NCI-H146 treated with DMSO at 0.1 percent for 48 hours (cell line): ENCODE measurements at regions not wholly inside any gene's neighbourhood (a gene's known extent, or its start where the extent isn't known, plus 50 kb on each side); places are given as distances from the start of the nearest gene placed in this dataset.
"Not testable (repeated sequence)": the region's sequence is repeated elsewhere in the genome, so short reads cannot be mapped to it uniquely, and the experiment has no call there.

Source experiments
- DNase-seq: peaks from one replicate; lab custom pipeline; 2025; ENCODE audit not compliant: unreplicated experiment; lab: John Stamatoyannopoulos, UW

DNA sequence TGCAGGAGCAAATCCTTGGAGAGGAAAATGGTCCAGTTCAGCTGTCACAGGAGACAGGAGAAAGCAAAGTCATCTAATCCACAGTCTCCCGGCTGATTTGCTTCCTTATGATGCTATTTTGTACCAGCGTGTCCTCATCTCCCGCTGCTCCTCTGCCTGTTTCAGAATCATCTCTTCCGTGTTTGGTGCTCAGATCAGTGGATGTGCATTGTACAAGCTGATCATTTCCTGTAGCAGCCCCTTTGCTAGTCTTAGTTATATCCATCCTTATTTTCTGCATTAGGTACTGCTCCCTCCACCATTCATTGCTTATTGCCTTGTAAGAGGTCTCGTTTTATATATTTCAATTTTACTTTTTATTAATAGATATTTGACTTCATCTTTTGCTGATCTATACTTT, 219.9 kb upstream of the PRSS58 start:
- DNase-seq = not testable (repeated sequence)

DNA sequence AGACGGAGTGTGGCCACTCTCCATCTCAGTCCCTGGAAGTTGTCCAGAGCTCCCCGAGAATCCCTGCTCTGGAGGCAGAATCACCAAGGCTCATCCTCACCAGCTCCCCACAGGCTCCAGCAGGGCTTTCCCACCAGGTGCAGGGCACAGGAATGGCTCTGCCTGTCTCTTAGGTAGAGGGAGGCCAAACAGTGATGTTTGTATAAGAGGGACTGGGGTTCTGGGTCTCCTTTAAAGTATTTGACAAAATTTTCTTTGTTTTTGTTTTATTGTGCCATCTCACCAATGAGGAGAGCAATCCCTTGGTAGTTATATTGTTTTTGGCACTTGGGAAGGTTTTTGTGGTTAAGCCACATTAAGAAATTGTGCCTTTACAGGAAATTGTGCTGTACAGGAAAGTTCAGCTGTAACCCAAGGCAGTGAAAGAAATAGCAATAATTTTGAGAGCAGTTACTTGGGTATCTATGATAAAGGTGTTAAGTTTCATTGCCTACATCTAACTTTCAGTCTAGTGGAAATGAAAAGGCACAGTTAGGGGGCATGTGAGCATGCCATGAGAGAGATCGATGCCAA, 219.3 kb upstream of the PRSS58 start:
- DNase-seq = no peak

DNA sequence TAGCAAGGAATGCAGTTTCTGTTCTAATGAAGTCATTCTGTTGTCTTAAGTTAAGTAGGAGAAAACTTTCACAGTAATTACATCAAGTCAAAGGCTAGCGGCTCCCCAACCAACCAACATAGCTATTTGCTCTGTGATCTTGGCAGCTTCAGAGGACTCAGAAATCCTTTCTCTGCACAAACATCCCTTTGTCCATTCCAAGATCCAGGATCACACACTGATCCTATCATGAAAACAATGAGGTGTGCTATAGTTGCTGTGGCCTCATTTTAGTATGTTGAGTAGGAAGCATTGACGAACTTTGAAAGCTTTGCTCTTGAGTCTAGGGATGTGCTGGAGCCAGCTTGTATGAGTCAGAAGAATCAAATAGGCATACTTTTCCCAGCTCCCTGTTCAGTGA, 218.2 kb upstream of the PRSS58 start:
- no peak for DNase-seq

DNA sequence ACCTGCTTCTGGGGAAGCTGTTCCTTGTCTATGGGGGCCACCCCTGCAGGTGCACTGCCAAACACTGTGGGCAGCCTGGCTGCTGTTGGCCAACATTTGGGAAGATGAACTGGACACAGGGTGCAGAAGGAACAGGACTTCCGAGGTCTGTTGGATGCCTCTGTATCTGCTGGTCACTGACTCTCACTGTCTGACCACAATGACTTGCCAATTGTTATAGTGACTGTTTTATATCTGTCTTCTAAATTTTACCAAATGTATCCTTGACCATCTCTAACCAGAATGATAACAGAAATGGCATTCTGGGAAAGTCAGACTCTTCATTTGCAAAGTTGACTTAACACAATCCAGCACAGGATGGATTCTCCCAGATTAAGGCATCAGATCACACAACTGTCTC, 214.0 kb upstream of the PRSS58 start:
- no peak for DNase-seq

DNA sequence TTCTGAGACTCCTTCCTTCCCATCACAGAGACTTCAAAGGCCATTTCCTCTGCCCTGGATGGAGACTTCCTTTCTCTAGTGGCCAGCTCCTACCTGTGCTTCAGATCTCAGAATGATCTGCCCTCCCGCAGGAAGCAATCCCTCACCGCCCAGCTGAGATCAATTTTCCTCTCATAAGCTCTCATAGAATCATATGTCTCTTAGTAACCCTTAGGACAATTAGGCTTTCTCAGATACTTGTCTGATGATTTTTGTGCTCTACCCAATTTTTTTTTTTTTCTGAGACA, 212.6 kb upstream of the PRSS58 start:
- DNase-seq = no peak

DNA sequence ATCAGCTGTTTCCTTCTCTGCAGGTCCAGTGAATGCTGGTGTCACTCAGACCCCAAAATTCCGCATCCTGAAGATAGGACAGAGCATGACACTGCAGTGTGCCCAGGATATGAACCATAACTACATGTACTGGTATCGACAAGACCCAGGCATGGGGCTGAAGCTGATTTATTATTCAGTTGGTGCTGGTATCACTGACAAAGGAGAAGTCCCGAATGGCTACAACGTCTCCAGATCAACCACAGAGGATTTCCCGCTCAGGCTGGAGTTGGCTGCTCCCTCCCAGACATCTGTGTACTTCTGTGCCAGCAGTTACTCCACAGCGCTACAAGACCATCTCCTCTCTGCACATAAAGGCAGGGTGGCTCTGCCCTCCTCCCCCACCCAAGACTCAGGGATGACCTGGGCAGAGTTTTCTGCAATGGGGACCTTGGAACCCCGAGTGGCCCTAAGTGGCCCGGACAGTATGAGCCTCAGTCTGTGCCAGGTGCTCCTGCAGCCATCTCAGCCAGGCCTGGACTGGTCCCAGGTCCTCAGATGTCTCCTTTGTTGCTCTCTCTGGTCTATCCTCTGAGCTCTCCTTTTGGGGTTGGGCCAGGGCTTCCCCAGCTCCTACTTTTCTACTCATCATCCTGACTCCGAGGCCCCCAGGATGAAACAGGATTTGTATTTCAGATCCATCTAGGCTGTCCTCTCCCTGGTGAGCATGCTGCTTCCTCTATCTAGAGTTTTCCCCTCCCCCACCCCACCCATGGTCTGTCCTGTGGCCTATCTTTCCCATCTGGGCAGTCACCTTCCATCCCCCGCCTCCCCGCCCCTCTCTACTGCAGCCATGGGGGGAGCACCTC, 212.1 kb upstream of the PRSS58 start:
- no peak for DNase-seq

DNA sequence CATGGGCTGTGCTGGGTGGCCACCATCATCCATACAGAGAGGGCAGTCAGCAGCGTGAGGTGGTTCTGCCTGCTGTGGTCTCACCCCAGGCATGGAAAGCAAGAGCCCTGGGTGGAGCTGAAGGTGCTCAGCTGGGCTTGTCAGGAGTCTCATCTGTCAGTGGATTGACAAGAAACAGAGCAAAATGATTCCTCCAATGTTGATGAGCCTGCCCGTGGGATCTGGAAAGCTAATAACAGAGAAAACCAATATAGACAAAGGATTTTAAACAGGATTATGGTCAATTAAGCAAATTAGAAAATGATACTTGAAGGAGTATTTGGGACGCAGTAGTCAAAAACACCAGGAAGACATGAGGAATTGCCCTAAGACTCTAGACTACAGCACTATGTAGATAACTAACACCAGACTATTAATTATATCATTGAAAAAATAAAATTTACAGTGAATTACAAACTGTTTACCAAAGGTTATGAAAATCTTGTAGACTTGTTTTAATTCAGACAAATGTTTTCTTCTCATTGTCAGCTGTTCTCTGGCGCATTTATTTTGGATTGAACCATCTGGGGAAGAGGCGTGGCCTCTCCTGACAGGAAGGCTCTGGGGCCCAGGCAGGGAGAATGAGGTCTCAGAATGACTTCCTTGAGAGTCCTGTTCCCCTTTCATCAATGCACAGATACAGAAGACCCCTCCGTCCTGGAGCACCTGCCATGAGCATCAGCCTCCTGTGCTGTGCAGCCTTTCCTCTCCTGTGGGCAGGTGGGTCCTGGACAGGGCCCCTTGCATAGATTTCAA, 211.2 kb upstream of the PRSS58 start:
- DNase-seq = no peak

DNA sequence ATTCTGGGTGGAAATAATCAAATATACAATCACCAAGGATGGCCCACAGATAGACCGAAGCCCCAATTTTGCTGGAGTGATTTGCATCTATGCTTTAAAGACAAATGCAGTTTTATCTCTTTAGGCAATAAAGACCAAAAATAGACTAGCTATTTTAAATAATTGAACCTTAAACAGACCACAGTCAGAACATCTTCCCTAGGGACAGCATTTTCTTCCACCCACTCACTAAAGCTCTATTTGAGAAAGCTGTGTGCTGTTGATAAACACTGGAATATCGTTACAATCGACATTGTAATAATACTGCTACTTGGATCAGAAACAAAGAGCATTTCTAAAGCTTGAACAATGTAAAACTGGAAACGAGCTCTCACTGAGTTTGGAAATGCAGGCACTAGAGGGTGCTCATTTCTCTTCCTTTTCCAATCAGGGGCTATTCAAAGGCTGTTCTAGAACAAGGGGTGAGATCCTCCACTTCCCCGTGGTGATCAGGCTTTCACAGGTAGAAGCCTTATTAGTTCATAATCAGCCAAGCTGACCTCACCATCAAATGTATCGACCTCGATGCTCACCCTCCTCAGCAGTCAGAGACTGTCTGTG, 209.3 kb upstream of the PRSS58 start:
- DNase-seq = not testable (repeated sequence)

DNA sequence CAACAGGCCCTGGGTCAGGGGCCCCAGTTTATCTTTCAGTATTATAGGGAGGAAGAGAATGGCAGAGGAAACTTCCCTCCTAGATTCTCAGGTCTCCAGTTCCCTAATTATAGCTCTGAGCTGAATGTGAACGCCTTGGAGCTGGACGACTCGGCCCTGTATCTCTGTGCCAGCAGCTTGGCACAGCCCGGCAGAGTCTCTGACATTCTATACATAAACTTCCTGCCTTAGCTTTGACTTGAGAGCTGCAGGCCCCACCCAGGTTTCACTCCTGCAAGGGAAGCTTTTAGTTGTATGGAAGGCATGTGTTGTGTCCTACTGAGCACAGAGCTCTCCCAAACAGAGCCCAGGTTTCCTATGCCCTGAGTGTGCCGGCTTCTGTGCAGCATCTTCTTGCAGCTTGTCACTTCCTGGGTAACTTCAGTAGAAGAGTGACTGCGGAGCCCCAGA, 205.6 kb upstream of the PRSS58 start:
- DNase-seq = no peak

DNA sequence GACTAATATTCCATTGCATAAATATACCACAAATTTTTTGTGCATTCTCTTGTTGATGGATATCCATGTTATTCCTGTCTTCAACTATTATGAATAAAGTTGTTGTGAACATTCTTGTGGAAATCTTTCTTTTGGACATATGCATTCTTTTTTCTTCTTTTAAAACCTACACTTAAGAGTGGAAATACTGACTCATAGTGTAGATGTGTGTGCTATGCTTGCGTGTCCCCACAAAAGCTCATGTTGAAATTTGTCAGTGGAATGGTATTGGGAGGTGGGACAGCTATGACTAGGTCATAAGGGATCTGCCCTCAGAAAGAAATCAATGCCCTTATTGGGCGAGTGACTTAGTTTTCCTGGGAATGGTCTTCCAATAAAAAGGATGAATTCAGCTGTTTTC, 203.6 kb upstream of the PRSS58 start:
- no peak for DNase-seq

DNA sequence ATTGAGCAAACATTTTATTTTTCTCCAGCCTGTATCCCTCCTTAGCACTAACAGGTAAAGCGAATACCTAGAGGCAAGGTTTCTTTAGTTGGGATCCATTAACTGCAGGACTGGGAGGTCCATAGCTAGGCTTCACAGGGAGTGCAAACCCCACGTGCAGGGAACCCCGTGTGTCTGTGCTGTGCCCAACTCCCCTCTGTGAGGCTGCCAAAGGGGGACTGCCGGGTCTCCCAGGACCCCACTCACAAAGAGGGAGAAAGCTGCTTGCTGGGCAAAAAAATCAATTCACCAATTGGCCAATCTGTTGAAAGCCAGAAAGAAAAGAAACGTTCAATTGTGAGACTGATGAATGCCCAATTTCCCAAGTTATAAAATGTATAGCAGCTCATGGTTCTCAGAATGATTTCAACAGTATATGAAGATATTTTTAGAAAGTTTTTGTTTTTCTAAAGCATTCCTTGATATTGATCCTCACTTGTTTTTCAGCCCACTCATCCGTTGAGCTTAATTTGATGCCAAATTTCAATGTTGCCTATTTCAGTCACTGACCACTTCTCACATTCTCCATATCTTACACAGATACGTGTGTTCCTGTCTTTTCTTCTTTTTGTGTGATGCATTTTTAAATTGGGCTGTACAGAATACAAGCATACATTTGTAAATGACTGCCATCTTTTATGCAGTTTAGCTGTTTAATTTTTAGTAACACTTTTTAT, 202.7 kb upstream of the PRSS58 start:
- no peak for DNase-seq

DNA sequence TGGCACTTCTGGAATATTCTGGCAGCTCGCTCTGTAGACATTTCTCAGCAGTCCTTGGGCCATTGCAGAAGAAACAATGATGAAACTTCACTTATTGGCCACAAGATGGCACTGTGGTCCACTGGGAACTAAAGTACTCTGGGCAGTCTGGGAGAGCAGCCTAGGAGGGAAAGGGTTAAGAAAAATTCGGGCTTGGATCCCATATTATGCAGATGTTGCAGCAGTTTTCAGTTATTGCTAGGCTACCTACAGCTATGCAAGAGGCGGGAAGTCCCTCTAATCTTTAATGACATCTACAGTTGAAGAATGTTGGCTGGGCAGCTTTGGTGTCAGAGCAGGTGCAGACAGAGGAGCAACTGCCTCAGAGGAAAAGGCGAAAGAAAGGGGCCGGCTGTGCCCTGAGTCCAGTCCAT, 201.7 kb upstream of the PRSS58 start:
- DNase-seq = no peak

DNA sequence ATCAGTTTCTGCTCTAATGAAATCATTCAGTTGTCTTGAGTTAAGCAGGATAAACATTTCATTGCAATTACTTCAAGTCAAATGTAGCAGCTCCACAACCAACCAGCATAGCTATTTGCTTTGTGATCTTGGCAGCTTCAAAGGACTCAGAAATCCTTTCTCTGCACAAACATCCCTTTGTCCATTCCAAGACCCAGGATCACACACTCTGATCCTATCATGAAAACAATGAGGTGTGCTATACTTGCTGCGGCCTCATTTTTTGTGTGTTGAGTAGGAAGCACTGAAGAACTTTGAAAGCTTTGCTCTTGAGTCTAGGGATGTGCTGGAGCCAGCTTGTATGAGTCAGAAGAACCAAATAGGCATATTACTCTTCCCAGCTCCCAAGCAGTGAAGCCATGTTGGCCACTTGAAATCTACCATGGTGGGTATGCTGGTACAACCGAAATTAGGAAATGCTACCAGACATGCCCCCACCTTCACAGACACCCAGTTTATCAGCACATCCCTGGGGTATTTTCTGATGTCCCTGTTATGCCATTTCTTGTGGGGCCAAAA, 199.4 kb upstream of the PRSS58 start:
- DNase-seq = no peak

DNA sequence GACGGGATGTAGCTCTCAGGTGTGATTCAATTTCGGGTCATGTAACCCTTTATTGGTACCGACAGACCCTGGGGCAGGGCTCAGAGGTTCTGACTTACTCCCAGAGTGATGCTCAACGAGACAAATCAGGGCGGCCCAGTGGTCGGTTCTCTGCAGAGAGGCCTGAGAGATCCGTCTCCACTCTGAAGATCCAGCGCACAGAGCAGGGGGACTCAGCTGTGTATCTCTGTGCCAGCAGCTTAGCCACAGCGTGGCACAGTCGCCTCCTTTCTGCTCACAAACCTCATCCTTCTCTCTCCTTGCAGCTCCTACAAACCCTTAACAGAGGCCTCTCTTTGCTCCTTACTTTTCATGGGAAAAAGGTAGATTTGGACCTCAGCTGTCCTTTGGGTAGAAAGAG, 197.5 kb upstream of the PRSS58 start:
- no peak for DNase-seq

DNA sequence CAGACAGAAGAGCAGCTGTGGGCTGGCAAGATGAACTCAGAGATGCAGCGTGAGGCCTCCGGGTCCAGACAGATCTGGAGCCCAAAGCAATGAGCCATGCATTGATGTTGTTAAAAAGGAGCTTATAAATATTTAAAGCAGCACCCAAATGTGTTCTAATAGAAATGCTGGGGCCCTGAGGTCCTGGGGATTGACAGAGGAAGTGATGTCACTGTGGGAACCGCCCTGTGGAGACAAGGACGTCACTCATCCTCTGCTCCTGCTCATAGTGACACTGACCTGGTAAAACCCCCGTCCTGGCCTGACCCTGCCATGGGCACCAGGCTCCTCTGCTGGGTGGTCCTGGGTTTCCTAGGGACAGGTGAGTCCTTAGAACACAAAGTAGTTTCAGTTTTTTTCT, 197.0 kb upstream of the PRSS58 start:
- no peak for DNase-seq

DNA sequence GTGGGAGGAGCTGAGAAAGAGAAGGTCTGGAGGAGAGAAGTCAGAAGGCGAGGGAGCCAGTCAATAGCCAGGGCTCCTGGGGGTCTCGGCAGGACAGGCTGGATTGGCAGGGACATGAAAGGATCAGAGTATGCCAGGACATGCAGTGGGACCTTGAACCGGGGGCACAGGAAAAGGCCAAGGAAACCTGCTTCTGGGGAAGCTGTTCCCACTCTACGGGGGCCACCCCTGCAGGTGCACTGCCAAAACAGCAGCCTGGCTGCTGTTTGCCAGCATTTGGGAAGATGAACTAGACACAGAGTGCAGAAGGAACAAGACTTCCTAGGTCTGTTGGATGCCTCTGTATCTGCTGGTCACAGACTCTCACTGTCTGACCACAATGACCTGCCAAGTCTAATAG, 194.9 kb upstream of the PRSS58 start:
- no peak for DNase-seq

DNA sequence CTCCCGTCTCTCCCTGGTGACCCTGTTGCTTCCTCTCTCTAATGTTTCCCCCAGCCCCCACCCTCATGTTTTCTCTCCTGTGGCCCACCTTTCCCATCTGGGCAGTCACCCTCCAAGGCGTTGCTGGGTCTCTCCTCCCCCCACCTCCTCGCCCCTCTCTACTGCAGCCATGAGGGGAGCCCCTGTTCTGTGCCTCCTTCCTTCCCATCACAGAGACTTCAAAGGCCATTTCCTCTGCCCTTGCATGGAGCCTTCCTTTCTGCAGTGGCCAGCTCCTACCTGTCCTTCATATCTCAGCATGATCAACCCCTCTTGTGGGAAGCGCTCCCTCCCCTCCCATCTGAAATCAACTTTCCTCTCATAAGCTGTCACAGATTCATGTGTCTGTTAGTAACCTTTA, 194.0 kb upstream of the PRSS58 start:
- no peak for DNase-seq

DNA sequence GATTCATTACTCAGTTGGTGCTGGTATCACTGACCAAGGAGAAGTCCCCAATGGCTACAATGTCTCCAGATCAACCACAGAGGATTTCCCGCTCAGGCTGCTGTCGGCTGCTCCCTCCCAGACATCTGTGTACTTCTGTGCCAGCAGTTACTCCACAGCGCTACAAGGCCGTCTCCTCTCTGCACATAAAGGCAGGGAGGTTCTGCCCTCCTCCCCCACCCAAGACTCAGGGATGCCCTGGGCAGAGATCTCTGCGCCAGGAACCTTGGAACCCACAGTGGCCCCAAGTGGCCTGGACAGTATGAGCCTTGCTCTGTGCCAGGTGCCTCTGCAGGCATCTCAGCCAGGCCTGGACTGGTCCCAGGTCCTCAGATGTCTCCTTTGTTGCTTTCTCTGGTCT, 193.4 kb upstream of the PRSS58 start:
- DNase-seq = no peak

DNA sequence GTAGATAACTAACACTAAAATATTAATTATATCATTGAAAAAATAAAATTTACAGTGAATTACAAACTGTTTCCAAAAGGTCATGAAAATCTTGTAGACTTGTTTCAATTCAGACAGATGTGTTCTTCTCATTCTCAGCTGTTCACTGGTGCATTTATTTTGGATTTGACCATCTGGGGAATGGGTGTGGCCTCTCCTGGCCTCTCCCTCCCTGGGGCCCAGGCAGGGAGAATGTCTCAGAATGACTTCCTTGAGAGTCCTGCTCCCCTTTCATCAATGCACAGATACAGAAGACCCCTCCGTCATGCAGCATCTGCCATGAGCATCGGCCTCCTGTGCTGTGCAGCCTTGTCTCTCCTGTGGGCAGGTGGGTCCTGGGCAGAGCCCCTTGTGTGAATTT, 192.8 kb upstream of the PRSS58 start:
- no peak for DNase-seq

DNA sequence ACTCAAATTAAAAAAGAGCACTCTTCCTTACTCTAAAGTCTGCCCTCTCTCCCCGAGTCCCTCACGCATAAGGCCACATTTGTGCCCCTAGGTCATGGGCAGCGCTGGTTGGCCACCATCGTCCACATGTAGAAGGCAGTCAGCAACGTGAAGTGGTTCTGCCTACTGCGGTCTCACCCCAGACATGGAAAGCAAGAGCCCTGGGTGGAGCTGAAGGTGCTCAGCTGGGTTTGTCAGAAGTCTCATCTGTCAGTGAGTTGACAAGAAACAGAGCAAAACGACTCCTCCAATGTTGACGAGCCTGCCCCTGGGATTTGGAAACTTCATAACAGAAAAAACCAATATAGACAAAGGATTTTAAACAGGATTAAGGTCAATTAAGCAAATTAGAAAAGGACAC, 192.3 kb upstream of the PRSS58 start:
- no peak for DNase-seq

DNA sequence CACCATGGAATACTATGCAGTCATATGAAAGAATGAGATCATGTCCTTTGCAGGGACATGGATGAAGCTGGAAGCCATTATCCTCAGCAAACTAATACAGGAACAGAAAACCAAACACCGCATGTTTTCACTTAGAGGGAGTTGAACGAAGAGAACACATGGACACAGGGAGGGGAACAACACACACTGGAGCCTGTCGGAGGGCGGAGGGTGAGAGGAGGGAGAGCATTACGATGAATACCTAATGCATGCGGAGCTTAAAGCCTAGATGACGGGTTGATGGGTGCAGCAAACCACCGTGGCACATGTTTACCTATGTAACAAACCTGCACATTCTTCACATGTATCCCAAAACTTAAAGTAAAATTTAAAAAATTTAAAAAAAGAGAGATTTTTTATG, 191.0 kb upstream of the PRSS58 start:
- not testable (repeated sequence) for DNase-seq
